Spleen (tissue), 7 donors: ENCODE measurements at regions not wholly inside any gene's neighbourhood (a gene's known extent, or its start where the extent isn't known, plus 50 kb on each side); places are given as distances from the start of the nearest gene placed in this dataset.

Experiments
- CTCF ChIP-seq, 11 experiments: fragments of 200-600 bp in 7 of 11; fragments of 450-650 bp in 4 of 11; sonication (generic) in 4 of 11; IDR thresholded peaks in 8 of 11; conservative IDR thresholded peaks in 3 of 11; 1 replicate in 7 of 11; 2 replicates in 4 of 11; pipeline versions ENCODE4 v1.4.0 to v1.8.0; 2016 to 2021; ENCODE audit warnings: antibody characterized with exemption in 11 of 11, inconsistent platforms in 4 of 11, mild to moderate bottlenecking in 1 of 11
- POLR2A ChIP-seq, 3 donors: fragments of 450-650 bp; IDR thresholded peaks; one replicate each; pipeline ENCODE4 v1.5.1; 2017; ENCODE audit warnings: antibody characterized with exemption in 3 of 3, mild to moderate bottlenecking in 1 of 3
- POLR2AphosphoS5 ChIP-seq, 3 donors: sonication (generic); formaldehyde crosslinking; IDR thresholded peaks; one replicate each; pipeline ENCODE4 v1.5.1; 2017; ENCODE audit warnings: antibody characterized with exemption in 3 of 3
- donor health status: DM: no; HTN: no; CAD: no; lungs with moderate emphysema.
- donor health status: DM: no; HTN: no; CAD: no.
- donor health status: DM: no; HTN: no; CAD: no.

- TF ChIP-seq CTCF (IDR thresholded peaks at IDR 0.05 in 8 of 11, conservative IDR thresholded peaks at IDR 0.05 in 3 of 11) = no peak
- no peak for TF ChIP-seq POLR2AphosphoS5 (IDR thresholded peaks at IDR 0.05)
- TF ChIP-seq POLR2A (IDR thresholded peaks at IDR 0.05) = no peak
These were observed 2205.8 kb upstream of the ACO1 start for GRCh38 chr9:30178610-30179009.
